ENCODE measurements at regions not wholly inside any gene's neighbourhood (a gene's known extent, or its start where the extent isn't known, plus 50 kb on each side); places are given as distances from the start of the nearest gene placed in this dataset.
"Not testable (repeated sequence)": the region's sequence is repeated elsewhere in the genome, so short reads cannot be mapped to it uniquely, and the experiment has no call there.

DNA sequence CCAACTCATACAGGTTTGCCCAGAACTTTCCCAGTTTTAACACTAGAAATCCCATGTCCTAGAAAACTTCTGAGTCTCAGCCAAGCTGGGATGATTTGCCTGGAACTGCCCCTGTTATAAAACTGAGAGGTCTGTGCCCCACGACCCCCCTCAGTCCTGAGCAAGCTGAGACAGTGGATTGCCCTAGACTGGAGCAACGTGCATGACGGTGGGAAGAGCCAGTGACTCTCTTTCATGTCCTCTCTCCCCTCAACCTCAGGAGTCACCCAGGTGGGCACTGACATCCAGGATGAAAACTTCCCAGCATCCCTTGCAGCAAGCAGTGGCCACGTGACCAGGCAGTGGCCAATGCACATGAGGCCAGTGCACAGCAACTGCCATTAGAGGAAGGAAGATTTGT lies 329.7 kb downstream of the PREX1 start:
- TF ChIP-seq, protein P1, sequence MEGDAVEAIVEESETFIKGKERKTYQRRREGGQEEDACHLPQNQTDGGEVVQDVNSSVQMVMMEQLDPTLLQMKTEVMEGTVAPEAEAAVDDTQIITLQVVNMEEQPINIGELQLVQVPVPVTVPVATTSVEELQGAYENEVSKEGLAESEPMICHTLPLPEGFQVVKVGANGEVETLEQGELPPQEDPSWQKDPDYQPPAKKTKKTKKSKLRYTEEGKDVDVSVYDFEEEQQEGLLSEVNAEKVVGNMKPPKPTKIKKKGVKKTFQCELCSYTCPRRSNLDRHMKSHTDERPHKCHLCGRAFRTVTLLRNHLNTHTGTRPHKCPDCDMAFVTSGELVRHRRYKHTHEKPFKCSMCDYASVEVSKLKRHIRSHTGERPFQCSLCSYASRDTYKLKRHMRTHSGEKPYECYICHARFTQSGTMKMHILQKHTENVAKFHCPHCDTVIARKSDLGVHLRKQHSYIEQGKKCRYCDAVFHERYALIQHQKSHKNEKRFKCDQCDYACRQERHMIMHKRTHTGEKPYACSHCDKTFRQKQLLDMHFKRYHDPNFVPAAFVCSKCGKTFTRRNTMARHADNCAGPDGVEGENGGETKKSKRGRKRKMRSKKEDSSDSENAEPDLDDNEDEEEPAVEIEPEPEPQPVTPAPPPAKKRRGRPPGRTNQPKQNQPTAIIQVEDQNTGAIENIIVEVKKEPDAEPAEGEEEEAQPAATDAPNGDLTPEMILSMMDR (conservative IDR thresholded peaks at IDR 0.05): not testable (repeated sequence)
- not testable (repeated sequence) for TF ChIP-seq ZFX (IDR thresholded peaks at IDR 0.05)

All from C4-2B (cell line).